HG02870 (cell line): ENCODE measurements at regions not wholly inside any gene's neighbourhood (a gene's known extent, or its start where the extent isn't known, plus 50 kb on each side); places are given as distances from the start of the nearest gene placed in this dataset.

Experiments used
- ATAC-seq: cut with Tn5 transposase; IDR thresholded peaks from one replicate; pipeline ENCODE4 v1.9.1; 2021; ENCODE audit warnings: mild to moderate bottlenecking, moderate library complexity; ENCODE audit not compliant: unreplicated experiment

DNA sequence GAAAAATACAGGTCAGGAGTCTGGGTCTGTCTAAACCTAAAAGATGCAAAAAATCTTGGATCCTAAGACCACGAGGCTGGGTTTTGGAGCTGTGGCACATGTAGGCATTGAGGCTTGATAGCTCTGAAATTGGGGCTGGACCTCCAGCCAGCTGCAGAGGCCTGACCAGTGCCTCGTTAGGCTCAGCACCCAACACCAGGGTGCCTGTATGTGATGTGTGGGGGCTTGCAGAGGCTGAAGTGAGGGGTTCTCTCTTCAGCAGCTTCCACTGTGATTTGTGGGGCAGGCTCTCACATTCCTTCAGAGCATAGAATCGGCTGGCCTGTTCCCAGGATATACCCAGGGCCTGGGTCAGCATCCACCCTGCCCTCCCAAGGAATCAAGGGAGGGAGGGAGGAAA is 247.8 kb downstream of the BUB3 start:
- ATAC-seq = no peak

DNA sequence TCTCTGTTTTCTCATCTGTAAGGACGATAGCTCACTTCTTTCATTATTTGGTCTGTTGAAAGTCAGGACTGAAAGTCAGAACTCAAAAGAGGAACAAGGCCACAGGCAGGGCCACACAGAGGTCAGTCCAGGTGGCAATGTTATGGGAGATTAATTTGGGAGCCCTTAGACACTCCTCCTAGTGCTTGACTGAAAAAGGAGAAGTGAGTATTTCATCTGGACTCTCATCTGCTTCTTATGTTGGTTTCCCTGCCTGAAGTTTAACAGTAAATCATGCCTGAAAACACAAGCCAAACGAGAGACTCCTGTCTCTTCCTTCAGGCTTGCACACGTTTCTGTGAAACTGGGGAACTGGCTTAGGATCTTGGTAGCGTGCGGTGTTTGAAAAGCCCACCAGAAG is 248.5 kb downstream of the BUB3 start:
- peak; percentile 69 for ATAC-seq

DNA sequence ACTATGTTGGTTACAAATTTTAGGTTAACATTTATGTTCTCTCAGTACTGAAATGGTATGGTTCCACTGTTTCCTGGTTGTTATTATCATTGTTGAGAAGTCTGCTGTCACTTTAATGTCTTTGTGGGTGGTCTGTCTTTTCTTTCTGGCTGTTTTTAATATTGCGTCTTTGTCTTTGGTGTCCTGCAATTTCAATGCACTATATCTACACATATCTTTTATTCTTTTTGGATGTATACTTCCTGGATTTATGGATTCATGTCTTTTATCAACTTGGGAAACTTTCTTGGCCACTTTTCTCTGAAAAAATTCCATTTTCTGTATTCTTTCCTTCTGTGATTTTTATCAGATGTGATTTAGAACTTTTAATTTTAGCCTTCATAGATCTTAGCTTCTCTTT is 250.2 kb downstream of the BUB3 start:
- no peak for ATAC-seq

DNA sequence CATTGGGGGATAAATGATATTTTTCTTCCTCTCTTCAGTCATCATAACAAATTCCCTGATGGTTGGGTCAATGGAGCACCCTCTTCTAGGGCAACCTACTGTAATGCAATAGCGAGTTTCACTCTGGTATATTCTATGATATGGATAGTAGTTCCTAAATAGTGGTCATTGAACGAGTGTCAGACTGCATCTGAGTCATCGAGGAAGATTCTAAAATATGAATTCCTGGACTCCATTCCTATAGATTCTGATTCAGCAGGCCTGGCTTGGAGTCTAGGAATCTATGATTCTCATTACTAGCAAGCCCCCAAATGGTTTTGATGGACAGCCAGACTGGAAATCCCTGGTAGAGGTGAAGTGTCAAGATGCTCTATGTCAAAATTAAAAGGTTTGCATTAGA is 254.5 kb downstream of the BUB3 start:
- ATAC-seq = no peak

DNA sequence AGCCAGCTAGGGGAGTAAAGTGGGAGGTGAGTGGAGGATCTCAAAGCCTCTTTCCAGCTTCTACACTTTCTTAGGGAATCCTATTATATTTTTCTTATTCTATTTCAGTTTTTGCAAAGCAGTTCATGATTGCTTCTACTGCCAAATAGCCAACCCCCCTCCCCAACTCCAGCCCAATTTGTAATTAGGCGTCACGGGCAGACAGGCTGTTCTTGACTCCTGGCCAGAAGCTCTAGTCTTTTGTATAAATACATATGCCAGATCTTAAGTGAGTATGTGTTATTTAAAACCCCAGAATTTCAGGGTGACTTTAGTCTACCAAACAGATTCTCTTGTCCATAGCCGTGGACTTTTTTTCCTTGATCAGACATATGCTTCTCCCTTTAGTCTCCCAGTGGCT is 255.2 kb downstream of the BUB3 start:
- ATAC-seq = no peak

DNA sequence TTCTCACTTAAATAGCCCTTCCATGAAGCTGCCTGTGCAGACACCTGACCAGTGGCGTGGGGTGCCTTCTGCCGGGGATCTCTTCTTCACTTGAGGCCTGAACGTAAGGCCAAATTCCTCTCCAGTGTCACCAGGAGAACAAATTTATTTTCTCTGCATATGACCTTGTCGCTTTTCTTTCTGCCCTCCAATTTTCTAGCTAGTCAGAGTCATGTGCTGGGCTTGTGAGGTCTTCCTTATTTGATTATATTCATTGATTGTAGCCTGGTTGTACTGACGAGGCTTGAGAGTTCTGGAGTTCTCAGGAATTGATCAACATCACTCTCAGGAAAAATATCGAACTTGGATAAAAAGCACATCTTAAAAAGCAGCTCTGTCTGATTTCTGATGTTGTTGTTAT is 255.7 kb downstream of the BUB3 start:
- no peak for ATAC-seq

DNA sequence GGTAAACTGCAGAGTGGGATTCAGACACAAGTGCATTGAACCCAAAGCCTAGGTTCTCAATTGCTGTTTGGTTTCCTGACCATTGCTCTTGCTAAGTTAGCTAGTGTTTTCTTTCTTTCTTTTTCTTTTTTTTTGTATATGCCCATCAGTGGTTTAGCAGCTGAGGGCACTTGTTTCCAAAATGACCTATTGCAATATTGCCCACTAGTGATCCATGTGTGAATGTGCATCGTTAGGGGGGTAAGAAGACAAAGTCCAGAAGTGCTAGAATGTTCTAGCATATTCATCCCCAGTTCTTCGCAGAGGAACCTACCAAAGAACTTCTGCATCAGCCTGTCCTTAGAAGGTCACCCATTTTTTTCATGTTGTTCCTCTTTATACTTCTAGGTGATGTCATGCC is 252.8 kb upstream of the GPR26 start:
- no peak for ATAC-seq

DNA sequence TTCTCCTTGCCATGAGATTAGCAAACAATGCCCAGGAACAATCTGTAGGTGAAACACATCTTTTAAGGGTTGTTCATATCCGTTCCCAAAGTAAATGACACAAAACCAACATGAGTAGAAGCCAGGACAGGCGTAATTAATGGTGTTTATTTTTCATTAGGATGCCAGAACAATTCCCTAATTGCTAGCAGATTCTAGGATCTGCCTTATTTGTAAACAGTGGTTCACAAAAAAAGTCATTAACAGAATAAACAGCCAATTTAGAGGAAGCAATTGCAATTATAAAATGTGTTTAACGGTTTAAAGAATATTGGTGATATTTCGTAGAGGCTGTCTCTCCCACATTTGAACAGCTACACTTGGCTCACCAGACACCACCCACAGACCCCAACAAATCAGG is 250.6 kb upstream of the GPR26 start:
- ATAC-seq = no peak

DNA sequence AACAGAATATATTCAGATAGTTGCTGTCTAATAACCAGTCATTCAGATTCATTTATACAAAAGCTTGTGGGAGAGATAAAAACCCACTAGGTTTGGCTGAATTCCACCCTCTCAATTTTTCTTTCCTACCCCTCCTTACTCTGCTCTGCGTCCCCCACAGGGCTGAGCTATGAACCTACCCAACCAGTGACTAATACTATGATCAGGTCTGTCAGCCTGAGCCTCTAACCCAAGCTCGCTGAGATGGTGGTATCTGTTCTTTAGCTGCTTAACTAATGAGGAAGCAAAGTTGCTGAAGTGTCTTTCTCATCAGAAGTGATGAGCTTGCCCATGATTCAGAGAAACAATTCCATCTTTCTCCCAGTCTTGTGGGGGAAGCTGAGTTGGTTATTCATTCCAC is 248.7 kb upstream of the GPR26 start:
- peak; percentile 59 for ATAC-seq

DNA sequence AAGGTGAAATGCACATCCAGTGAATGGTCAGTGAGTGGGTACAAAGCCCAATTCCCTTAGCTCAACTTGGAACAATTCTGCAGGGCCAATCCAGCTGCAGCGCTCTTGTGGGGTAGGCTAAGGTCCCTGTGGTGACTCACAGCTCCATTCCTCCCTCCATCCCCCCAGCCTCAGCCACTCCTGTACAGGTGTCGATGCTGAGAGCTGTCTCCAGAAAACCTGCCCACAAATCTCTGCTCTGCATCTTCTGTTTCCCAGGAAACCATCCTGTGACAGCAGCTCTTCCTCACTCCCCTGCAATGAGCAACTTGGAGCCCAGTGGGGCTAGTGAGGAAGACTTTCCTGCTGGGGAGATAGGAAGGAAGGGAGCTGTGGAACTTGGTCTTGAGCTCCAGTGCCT is 244.7 kb upstream of the GPR26 start:
- no peak for ATAC-seq

DNA sequence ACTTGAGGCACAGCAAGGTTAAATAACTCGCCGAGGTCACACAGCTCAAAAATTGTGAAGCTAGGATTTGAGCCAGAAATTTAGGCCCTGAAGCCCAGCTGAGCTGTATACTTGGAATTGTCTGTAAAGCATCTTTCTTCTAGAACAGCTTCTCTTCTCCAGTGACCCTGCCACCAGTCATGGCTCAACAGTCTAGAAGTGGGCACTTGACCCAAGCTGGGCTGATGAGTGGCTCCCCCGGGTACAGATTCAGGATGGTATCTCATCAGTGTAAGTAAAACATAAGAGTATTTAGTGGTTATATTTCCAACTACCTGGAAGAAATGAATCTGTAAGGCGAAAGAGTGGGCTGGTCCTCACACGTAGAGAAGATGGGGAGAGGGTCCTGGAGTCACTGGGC is 243.9 kb upstream of the GPR26 start:
- no peak for ATAC-seq

DNA sequence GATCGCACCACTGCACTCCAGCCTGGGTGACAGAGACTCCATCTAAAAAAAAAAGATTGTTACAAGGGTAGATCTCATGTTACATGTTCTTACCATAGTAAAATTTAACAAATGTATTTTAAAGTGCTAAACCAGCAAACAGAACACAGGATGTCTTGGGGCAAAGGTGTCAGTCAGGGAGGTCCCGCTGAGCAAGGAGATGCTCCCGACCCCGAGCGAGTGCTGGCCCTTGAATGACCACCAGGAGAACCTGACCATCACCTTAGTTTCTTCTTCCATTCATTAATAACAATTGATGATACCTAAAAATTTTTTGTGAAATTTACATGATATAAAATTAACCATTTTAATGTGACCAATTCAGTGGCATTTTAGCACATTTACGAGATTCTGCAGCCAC is 241.6 kb upstream of the GPR26 start:
- no peak for ATAC-seq

DNA sequence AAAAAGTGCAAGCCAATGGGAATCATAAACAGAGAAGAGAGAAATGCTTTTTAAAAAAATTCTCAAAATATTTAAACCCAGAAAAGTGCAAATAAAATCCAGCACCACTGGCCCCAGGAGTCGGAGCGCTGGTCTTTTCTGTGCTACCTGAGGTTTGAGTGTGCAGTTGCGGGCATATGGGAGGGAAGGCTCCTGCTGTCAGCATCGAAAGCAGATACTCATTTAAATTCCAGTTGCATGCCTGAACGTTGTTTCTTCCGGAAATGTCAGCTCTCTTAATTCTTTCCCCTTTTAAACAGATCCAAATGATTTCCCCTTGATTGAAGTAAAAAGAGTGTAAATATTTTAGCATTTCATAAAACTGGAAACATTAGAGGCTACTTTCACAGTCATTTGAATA is 240.5 kb upstream of the GPR26 start:
- no peak for ATAC-seq

DNA sequence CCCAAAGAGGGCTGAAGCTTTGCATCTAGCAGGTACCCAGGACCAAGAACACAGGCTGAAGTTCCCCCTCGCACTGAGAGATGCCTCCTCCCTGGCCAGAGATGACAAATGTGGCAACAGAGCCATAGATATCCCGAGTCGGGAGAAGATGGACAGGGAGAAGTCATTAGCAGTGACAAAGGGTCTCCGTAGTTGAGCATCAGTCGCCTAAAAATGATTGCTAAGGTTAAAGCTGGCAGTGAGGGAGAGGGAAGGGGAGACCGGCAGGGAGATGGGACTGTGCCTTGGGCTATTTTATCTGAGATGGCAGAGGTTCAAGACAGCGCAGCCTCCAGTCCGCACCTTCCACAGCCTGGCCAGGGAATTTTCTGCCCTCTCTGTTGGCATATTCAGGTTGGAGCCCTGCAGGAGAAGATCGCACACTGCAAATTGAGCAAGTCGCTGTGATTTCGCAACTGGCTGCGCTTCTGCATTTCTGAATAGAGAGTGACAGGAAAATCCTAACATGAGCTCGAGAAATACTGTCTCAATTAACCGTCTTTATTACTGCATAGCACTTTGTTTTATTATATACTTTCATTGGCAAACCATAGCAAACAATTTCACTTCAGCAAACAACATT is 238.9 kb upstream of the GPR26 start:
- no peak for ATAC-seq

DNA sequence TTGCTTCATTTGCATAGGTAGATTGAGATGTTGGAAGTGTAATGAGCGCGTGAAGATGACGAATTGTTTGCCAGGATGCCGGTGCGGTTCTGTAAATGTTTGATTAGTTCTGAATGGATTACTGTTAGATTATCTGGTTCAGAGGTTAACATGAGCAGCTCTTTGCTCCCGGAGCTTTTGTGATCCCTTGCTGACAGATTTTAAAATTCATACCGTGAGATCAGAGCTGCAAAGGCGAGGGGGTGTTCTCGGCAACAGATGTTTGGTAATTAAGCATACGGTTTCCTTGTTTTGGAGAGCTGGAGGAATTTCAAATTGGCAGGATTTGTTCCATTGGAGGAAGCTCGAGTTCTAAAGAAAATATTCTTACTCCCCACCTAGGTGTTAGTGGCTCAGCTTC is 237.8 kb upstream of the GPR26 start:
- ATAC-seq = no peak

DNA sequence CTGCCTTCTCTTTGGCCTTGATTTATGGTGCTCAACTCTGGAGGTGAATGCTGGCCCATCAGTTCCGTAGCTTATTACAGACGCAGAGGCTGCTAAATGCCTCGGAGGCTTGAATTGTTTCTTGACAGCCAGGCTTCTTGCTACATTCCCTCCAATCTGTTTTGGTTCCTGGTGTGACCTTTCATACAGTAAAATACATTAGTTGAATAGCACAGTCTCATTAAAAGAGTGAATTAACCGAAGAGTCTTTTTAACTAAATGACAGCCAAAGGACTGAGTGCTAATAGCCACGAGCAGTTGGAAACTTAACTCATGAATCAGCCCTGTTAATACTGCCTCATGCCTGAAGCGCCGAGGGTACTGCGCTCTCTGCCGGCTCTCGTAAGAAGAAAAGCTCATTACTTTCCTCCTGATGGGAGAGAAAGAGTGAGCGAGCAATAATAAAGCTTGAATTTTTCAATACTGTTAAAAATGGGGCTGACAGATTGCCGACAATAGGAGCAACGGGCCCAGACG is 236.4 kb upstream of the GPR26 start:
- ATAC-seq = no peak

DNA sequence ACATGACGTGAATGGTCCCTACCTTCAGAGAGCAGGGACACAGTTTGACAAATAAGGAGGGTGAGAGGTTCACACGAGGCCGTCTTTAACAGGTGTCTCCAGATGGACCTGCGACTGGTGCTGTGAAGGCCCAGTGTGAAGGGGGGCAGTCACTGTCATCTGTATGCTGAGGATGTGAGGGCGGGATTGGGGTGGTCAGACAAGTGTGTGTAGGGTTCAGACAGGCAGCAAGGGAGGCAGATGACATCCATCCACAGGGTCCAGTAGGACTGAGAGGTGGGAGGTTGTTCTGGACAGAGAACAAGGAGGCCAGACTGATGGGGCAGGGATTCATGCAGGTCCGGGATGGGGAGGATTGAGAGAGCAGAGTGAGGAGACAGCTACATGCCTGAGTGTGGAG is 232.6 kb upstream of the GPR26 start:
- no peak for ATAC-seq

DNA sequence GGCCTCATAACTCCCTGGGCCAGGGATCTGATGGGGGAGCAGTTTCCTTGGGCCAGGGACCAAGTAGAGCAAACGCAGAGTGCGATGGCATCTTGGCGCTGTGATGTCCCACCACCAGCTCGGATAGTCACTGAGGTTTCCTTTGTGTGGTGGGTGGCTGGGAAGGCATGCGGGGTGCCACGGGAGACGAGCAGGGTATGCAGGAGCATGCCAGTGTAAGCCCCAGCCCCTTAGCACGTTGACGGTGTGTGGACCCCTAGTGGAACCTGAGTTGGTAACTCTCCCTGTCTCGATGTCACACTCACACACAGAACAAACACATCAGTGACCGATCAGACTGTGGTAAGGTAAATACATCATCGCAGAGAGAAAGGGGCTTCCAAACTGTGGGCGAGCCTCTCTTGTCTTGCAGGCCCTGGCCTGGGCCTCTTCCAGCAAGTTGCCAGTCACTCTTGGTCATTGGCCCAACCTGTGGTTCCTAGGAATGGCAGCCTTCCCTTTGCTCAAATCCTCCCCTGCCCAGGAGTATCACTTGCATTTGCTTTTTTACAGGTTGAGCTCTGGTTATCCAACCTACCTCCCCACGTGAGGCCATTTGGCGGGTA is 231.6 kb upstream of the GPR26 start:
- no peak for ATAC-seq

DNA sequence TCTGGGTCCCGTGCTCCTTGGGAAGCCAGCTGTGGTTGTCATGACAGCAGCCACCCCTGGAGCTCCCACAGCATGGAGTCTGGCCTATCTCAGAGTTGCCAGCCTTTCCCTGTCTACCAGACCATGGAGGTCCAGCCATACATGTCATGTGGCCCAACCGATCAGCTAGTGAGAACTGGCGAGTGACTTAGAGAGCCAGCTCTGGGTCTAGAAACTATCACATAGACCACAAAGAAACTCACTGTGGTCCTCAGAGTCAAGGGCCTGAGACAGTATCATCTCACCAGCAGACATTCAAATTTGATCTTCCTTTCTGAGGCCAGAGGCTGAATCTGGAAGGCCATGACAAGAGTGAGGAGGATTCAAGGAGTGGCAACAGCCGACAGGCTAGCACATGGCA is 223.3 kb upstream of the GPR26 start:
- ATAC-seq = peak; percentile 83

DNA sequence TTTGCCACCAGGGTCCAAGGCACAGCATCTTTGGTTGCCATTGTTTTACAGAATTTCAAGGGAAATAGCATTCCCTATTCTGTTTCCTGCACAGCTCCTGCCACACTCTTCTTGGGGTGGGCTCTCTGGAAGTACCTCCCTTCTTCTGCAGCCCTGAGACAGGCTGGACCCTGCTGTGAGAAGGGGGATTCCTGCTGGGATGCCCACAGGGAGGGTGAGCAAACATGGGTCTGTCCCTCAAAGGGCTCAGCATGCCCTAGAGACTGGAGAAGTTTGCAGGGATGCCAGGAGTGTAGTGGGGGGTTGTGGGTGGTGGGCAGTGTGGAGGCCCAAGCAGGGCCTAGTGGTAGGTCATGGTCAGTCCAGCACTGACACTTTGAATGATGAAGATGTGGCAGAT is 222.2 kb upstream of the GPR26 start:
- ATAC-seq = no peak

DNA sequence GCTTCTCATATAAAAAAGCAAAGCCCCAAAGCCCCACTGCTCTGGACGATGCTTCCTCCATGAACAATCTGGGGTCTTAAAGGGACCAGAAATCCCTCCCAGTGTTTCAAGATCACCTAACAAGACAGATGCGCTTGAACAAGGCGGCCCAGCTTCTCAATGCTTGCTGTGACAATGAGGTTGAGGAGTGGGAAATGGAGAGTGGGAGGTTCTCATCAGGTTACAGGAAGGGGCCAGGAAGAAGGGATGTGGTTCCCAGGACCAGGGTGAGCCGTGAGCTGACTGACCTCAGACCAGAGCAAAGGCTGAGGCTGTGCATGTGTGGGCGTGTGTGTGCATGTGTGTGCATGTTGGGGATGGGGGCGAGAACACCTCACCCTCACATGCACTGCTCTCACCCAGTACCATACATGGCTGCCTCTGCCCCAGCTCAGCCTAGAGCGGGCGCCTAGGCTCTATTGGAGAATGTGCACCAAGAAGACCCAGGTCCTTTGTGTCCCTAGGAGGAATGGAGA is 220.8 kb upstream of the GPR26 start:
- ATAC-seq = no peak

DNA sequence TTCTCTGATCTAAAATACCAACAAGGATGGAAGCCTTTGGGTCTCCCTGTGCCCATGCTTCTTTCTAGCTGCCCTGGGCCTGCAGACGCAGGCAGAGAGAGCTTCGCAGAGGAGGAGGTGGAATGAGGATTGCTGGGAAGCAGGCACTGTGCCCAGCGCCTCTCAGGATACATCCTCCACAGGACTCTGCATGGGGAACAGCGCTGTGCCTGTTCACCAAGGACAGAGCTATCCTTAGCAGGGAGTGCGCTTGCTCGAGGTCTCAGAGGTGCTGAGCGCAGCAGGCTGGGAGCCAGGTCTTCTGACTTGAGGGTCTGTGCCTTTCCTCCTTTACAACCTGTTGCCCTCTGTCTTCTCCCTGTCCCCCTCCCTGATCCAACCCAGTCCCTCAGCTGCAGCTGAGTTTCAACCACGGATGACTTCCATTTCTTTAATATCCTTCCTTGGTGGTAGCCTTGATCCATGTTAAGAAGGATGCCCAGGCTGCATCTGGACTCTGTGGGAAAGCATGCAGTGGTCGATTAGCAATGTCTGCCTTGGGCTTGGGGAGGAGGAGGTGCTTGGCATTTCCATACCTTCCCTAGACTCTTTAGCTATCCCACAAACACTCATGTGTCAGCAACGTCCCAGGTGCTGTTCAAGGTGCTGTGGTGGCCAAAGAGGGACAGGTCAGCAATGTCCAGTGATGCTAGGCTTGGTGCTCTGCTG is 219.6 kb upstream of the GPR26 start:
- ATAC-seq = no peak
